ENCODE measurements at regions not wholly inside any gene's neighbourhood (a gene's known extent, or its start where the extent isn't known, plus 50 kb on each side); places are given as distances from the start of the nearest gene placed in this dataset.

- Histone ChIP-seq H3K4me1 (no peaks in the 10 kb centered on the region), H3K9me3 (no peaks in the 10 kb centered on the region), H3K36me3 (replicated peaks) (no peaks in the 10 kb centered on the region), H3K27me3 (ENCODE audit: low read depth) (peaks cover 2% of the 10 kb centered on the region; the same call in 1 of the 2 replicates), H3K4me3 (no peak overlapping the region)
- in situ Hi-C loops (cut with MboI; ENCODE audit: low sequenced_read_pairs), result no loop called here
- no peak for DNase-seq (ENCODE audit: low spot score in 2 of 2)
These were observed 136.6 kb upstream of the NAV2 start for GRCh38 chr11:19576054-19576453.

GRCh38 chr11:19574916-19575315 lies 137.7 kb upstream of the NAV2 start:
- DNase-seq (ENCODE audit: low spot score in 2 of 2), result no peak
- in situ Hi-C loops (cut with MboI; ENCODE audit: low sequenced_read_pairs), result loop anchor here (25.0 kb wide), 1 partner anchor 562 kb away; no protein-coding TSS in a partner anchor

GRCh38 chr11:19573666-19574065 lies 139.0 kb upstream of the NAV2 start:
- H3K4me1 ChIP-seq, result no peaks in the 10 kb centered on the region
- H3K27me3 ChIP-seq (ENCODE audit: low read depth), result peaks cover 4% of the 10 kb centered on the region; the same call in 1 of the 2 replicates
- DNase-seq (ENCODE audit: low spot score in 2 of 2), result no peak
- H3K9me3 ChIP-seq, result no peaks in the 10 kb centered on the region
- in situ Hi-C loops (cut with MboI; ENCODE audit: low sequenced_read_pairs), result loop anchor here (25.0 kb wide), 1 partner anchor 564 kb away; no protein-coding TSS in a partner anchor
- no peak overlapping the region for H3K4me3 ChIP-seq
- no peaks in the 10 kb centered on the region for H3K36me3 ChIP-seq (replicated peaks)

More at GRCh38 chr11:19574916-19575315, 137.7 kb upstream of the NAV2 start:
- no peak overlapping the region for H3K4me3 ChIP-seq
- H3K4me1 ChIP-seq, result no peaks in the 10 kb centered on the region
- H3K9me3 ChIP-seq, result no peaks in the 10 kb centered on the region
- H3K27me3 ChIP-seq (ENCODE audit: low read depth), result peaks cover 4% of the 10 kb centered on the region; the same call in 1 of the 2 replicates
- H3K36me3 ChIP-seq (replicated peaks), result no peaks in the 10 kb centered on the region

GRCh38 chr11:19571906-19572305 lies 140.7 kb upstream of the NAV2 start:
- H3K36me3 ChIP-seq (replicated peaks), result no peaks in the 10 kb centered on the region
- H3K4me3 ChIP-seq, result no peak overlapping the region
- DNase-seq (ENCODE audit: low spot score in 2 of 2), result no peak
- H3K9me3 ChIP-seq, result no peaks in the 10 kb centered on the region
- in situ Hi-C loops (cut with MboI; ENCODE audit: low sequenced_read_pairs), result loop anchor here (25.0 kb wide), 1 partner anchor 565 kb away; no protein-coding TSS in a partner anchor
- peaks cover 4% of the 10 kb centered on the region for H3K27me3 ChIP-seq (ENCODE audit: low read depth)
- H3K4me1 ChIP-seq, result no peaks in the 10 kb centered on the region

GRCh38 chr11:19570889-19571288 lies 141.7 kb upstream of the NAV2 start:
- H3K27me3 ChIP-seq (ENCODE audit: low read depth), result peaks cover 4% of the 10 kb centered on the region
- H3K4me1 ChIP-seq, result no peaks in the 10 kb centered on the region
- no peak overlapping the region for H3K4me3 ChIP-seq
- DNase-seq (ENCODE audit: low spot score in 2 of 2), result no peak
- H3K36me3 ChIP-seq (replicated peaks), result no peaks in the 10 kb centered on the region
- in situ Hi-C loops (cut with MboI; ENCODE audit: low sequenced_read_pairs), result loop anchor here (25.0 kb wide), 1 partner anchor 566 kb away; no protein-coding TSS in a partner anchor
- no peaks in the 10 kb centered on the region for H3K9me3 ChIP-seq

- in situ Hi-C loops (cut with MboI; ENCODE audit: low sequenced_read_pairs), result loop anchor here (25.0 kb wide), 1 partner anchor 569 kb away; no protein-coding TSS in a partner anchor
These were observed 144.6 kb upstream of the NAV2 start for GRCh38 chr11:19567996-19568395.

GRCh38 chr11:19566583-19567379 lies 145.9 kb upstream of the NAV2 start:
- DNase-seq (ENCODE audit: low spot score in 2 of 2), result no peak
- no peak overlapping the region for H3K4me3 ChIP-seq
- H3K4me1 ChIP-seq, result no peaks in the 10 kb centered on the region
- no peaks in the 10 kb centered on the region for H3K36me3 ChIP-seq (replicated peaks)
- no peaks in the 10 kb centered on the region for H3K9me3 ChIP-seq
- peaks cover 9% of the 10 kb centered on the region for H3K27me3 ChIP-seq (ENCODE audit: low read depth)
- in situ Hi-C loops (cut with MboI; ENCODE audit: low sequenced_read_pairs), result loop anchor here (25.0 kb wide), 1 partner anchor 571 kb away; no protein-coding TSS in a partner anchor

More at GRCh38 chr11:19567996-19568395, 144.6 kb upstream of the NAV2 start:
- Histone ChIP-seq H3K36me3 (replicated peaks) (no peaks in the 10 kb centered on the region), H3K9me3 (no peaks in the 10 kb centered on the region), H3K4me1 (no peaks in the 10 kb centered on the region), H3K4me3 (no peak overlapping the region), H3K27me3 (ENCODE audit: low read depth) (peaks cover 7% of the 10 kb centered on the region)
- DNase-seq (ENCODE audit: low spot score in 2 of 2), result no peak

- DNase-seq (ENCODE audit: low spot score in 2 of 2), result no peak
- H3K36me3 ChIP-seq (replicated peaks), result no peaks in the 10 kb centered on the region
- no peaks in the 10 kb centered on the region for H3K4me1 ChIP-seq
- H3K9me3 ChIP-seq, result no peaks in the 10 kb centered on the region
- in situ Hi-C loops (cut with MboI; ENCODE audit: low sequenced_read_pairs), result loop anchor here (25.0 kb wide), 1 partner anchor 572 kb away; no protein-coding TSS in a partner anchor
- H3K27me3 ChIP-seq (ENCODE audit: low read depth), result peaks cover 8% of the 10 kb centered on the region
- no peak overlapping the region for H3K4me3 ChIP-seq
These were observed 147.0 kb upstream of the NAV2 start for GRCh38 chr11:19565639-19566038.

- Histone ChIP-seq H3K4me1 (no peaks in the 10 kb centered on the region), H3K9me3 (no peaks in the 10 kb centered on the region), H3K4me3 (no peak overlapping the region), H3K27me3 (ENCODE audit: low read depth) (peaks cover 23% of the 10 kb centered on the region), H3K36me3 (replicated peaks) (no peaks in the 10 kb centered on the region)
- DNase-seq (ENCODE audit: low spot score in 2 of 2), result no peak
- in situ Hi-C loops (cut with MboI; ENCODE audit: low sequenced_read_pairs), result loop anchor here (5.0 to 25.0 kb wide), 3 partner anchors 175 to 575 kb away; no protein-coding TSS in a partner anchor
These were observed 150.5 kb upstream of the NAV2 start for GRCh38 chr11:19562156-19562555.

GRCh38 chr11:19561011-19561410 lies 151.6 kb upstream of the NAV2 start:
- Histone ChIP-seq H3K4me3 (no peak overlapping the region), H3K27me3 (ENCODE audit: low read depth) (peaks cover 23% of the 10 kb centered on the region), H3K36me3 (replicated peaks) (no peaks in the 10 kb centered on the region), H3K4me1 (no peaks in the 10 kb centered on the region), H3K9me3 (no peaks in the 10 kb centered on the region)
- DNase-seq (ENCODE audit: low spot score in 2 of 2), result no peak
- in situ Hi-C loops (cut with MboI; ENCODE audit: low sequenced_read_pairs), result loop anchor here (5.0 to 25.0 kb wide), 3 partner anchors 176 to 576 kb away; no protein-coding TSS in a partner anchor

GRCh38 chr11:19560156-19560555 lies 152.5 kb upstream of the NAV2 start:
- peaks cover 23% of the 10 kb centered on the region for H3K27me3 ChIP-seq (ENCODE audit: low read depth)
- H3K36me3 ChIP-seq (replicated peaks), result no peaks in the 10 kb centered on the region
- no peaks in the 10 kb centered on the region for H3K4me1 ChIP-seq
- in situ Hi-C loops (cut with MboI; ENCODE audit: low sequenced_read_pairs), result loop anchor here (5.0 to 25.0 kb wide), 3 partner anchors 177 to 577 kb away; no protein-coding TSS in a partner anchor
- no peaks in the 10 kb centered on the region for H3K9me3 ChIP-seq
- H3K4me3 ChIP-seq, result no peak overlapping the region
- no peak for DNase-seq (ENCODE audit: low spot score in 2 of 2)

- Histone ChIP-seq H3K4me1 (no peaks in the 10 kb centered on the region), H3K9me3 (no peaks in the 10 kb centered on the region), H3K27me3 (ENCODE audit: low read depth) (peaks cover 20% of the 10 kb centered on the region), H3K36me3 (replicated peaks) (no peaks in the 10 kb centered on the region), H3K4me3 (no peak overlapping the region)
- no peak for DNase-seq (ENCODE audit: low spot score in 2 of 2)
- in situ Hi-C loops (cut with MboI; ENCODE audit: low sequenced_read_pairs), result loop anchor here (5.0 to 25.0 kb wide), 6 partner anchors 178 to 578 kb away; no protein-coding TSS in a partner anchor
These were observed 152.9 kb upstream of the NAV2 start for GRCh38 chr11:19559746-19560145.

- Histone ChIP-seq H3K4me3 (no peak overlapping the region), H3K27me3 (ENCODE audit: low read depth) (peaks cover 20% of the 10 kb centered on the region), H3K9me3 (no peaks in the 10 kb centered on the region), H3K36me3 (replicated peaks) (no peaks in the 10 kb centered on the region), H3K4me1 (no peaks in the 10 kb centered on the region)
- in situ Hi-C loops (cut with MboI; ENCODE audit: low sequenced_read_pairs), result loop anchor here (5.0 to 25.0 kb wide), 4 partner anchors 241 to 579 kb away; no protein-coding TSS in a partner anchor
- DNase-seq (ENCODE audit: low spot score in 2 of 2), result no peak
These were observed 154.2 kb upstream of the NAV2 start for GRCh38 chr11:19558189-19558986.

All from HAP-1 (cell line).